SH-SY5Y (cell line): ENCODE measurements at regions not wholly inside any gene's neighbourhood (a gene's known extent, or its start where the extent isn't known, plus 50 kb on each side); places are given as distances from the start of the nearest gene placed in this dataset.

ENCODE experiments used
- GATA2 ChIP-seq: IDR thresholded peaks from 2 replicates; pipeline ENCODE4 v1.6.1; 2011; ENCODE audit warnings: mild to moderate bottlenecking, low read depth, low read length
- GATA3 ChIP-seq: IDR thresholded peaks from 2 replicates; pipeline ENCODE4 v1.6.1; 2011; ENCODE audit warnings: low read depth, mild to moderate bottlenecking, low read length, moderate library complexity

- TF ChIP-seq GATA2 = no peak
- TF ChIP-seq GATA3 = no peak
These were observed 183.0 kb downstream of the CETN3 start for GRCh38 chr5:90226433-90227099.
